K562 (cell line): ENCODE measurements at regions not wholly inside any gene's neighbourhood (a gene's known extent, or its start where the extent isn't known, plus 50 kb on each side); places are given as distances from the start of the nearest gene placed in this dataset.

Source experiments
- ATAC-seq: fragments of 200-7000 bp; cut with Tn5 transposase; 3 replicates; pipeline ENCODE4 v1.9.1; 2020; ENCODE audit warnings: moderate library complexity
- BruUV-seq: library from RNA; stranded (reverse); fragments of 400-500 nt; replicated peaks from 2 replicates; lab custom pipeline; 2021; lab: Mats Ljungman, UMichigan
- CTCF ChIA-PET: fragments of 300-600 bp; formaldehyde crosslinking; extraction: SDS; loops from one replicate; lab custom pipeline; 2021; ENCODE audit warnings: low intra/inter-chr PET ratio; lab: Yijun Ruan, JAX
- POLR2A ChIA-PET: fragments of 300-600, 350-650 bp; sonication (Branson Sonifier 250); formaldehyde crosslinking; extraction: SDS; loops from one replicate; lab custom pipeline; 2021; ENCODE audit warnings: antibody characterized with exemption, inconsistent platforms; lab: Yijun Ruan, JAX
- DNase-seq, 4 experiments: peaks; one replicate each; pipeline versions ENCODE4 v3.0.0 to v3.0.0-alpha.2; 2011 to 2018; ENCODE audit warnings: low spot score in 3 of 4, mixed read lengths in 3 of 4; ENCODE audit errors: extremely low read depth in 1 of 4
- FAIRE-seq: peaks from 2 replicates; lab custom pipeline; 2011; peaks lifted over from hg19 to GRCh38; lab: Jason Lieb, UNC
- H2AFZ ChIP-seq: 2 replicates; pipeline ENCODE4 v1.6.0; 2011; ENCODE audit warnings: low read depth, low read length, control low read depth, inconsistent platforms
- H3K27ac ChIP-seq: fragments of 200-600 bp; 3 replicates; pipeline ENCODE4 v1.8.0; 2011; ENCODE audit warnings: low read depth, mild to moderate bottlenecking, control low read depth, inconsistent platforms, low read length, moderate library complexity, mixed read lengths; ENCODE audit errors: extremely low read depth
- H3K27me3 ChIP-seq, 2 experiments: fragments of 300-600 bp in 1 of 2; 2 replicates in 1 of 2; 3 replicates in 1 of 2; pipeline versions ENCODE4 v1.6.0 to v1.8.0; 2011; ENCODE audit warnings: inconsistent platforms in 2 of 2, low read length in 2 of 2, mild to moderate bottlenecking in 1 of 2, mixed read lengths in 1 of 2, moderate library complexity in 1 of 2; ENCODE audit not compliant: control insufficient read depth in 2 of 2, insufficient read depth in 2 of 2
- H3K36me3 ChIP-seq: fragments of 300-600 bp; 3 replicates; pipeline ENCODE4 v1.8.0; 2011; ENCODE audit warnings: mild to moderate bottlenecking, low read length, inconsistent platforms; ENCODE audit not compliant: control insufficient read depth, insufficient read depth
- H3K4me1 ChIP-seq, 2 experiments: fragments of 200-600 bp in 1 of 2; replicated peaks in 1 of 2; 2 replicates in 1 of 2; 3 replicates in 1 of 2; pipeline versions ENCODE4 v1.5.1 to v1.8.0; 2011; ENCODE audit warnings: inconsistent platforms in 2 of 2, low read length in 2 of 2, mild to moderate bottlenecking in 1 of 2, mixed read lengths in 1 of 2, moderate library complexity in 1 of 2; ENCODE audit not compliant: control insufficient read depth in 2 of 2, insufficient read depth in 2 of 2
- H3K4me2 ChIP-seq: 2 replicates; pipeline ENCODE4 v1.6.1; 2011; ENCODE audit warnings: low read length, control low read depth, inconsistent platforms, mixed read lengths; ENCODE audit not compliant: insufficient read depth
- H3K4me3 ChIP-seq: fragments of 200-600 bp; sonication (generic), shearing (Covaris generic); 2 replicates; pipeline ENCODE4 v1.5.1; 2016; ENCODE audit warnings: control low read depth, inconsistent platforms
- H3K79me2 ChIP-seq: fragments of 200-600 bp; 3 replicates; pipeline ENCODE4 v1.8.0; 2011; ENCODE audit warnings: low read length, inconsistent platforms; ENCODE audit not compliant: control insufficient read depth, insufficient read depth
- H3K9ac ChIP-seq, 2 experiments: 2 replicates each; pipeline versions ENCODE4 v1.6.0 to v1.6.1; 2011; ENCODE audit warnings: low read depth in 2 of 2, low read length in 2 of 2, control low read depth in 1 of 2, inconsistent platforms in 1 of 2, mild to moderate bottlenecking in 1 of 2, mixed read lengths in 1 of 2; ENCODE audit not compliant: insufficient read depth in 1 of 2
- H3K9me1 ChIP-seq: one replicate; pipeline ENCODE4 v1.6.0; 2011; ENCODE audit warnings: inconsistent platforms, mild to moderate bottlenecking, low read length, moderate library complexity; ENCODE audit not compliant: control insufficient read depth, insufficient read depth
- H3K9me3 ChIP-seq: replicated peaks from 2 replicates; pipeline ENCODE4 v1.5.1; 2011; ENCODE audit warnings: low read depth, low read length, inconsistent platforms; ENCODE audit not compliant: control insufficient read depth, insufficient read depth
- H4K20me1 ChIP-seq: replicated peaks from 2 replicates; pipeline ENCODE4 v1.6.1; 2011; ENCODE audit warnings: low read length, inconsistent platforms, mixed read lengths; ENCODE audit not compliant: control insufficient read depth, insufficient read depth
- BRD9 ChIP-seq: fragments of 450-650 bp; IDR thresholded peaks from 2 replicates; pipeline ENCODE4 v1.6.1; 2018; ENCODE audit warnings: low read depth; ENCODE audit not compliant: partially characterized antibody
- EP300 ChIP-seq: IDR thresholded peaks from 2 replicates; pipeline ENCODE4 v1.6.1; 2012; ENCODE audit warnings: low read length, improper control_type of control experiment
- FOSL1 ChIP-seq: fragments of 200-800 bp; sonication (Bioruptor generic); conservative IDR thresholded peaks from 2 replicates; pipeline ENCODE4 v1.6.1; 2016; ENCODE audit warnings: missing genetic modification characterization, missing compliant biosample characterization
- GABPA ChIP-seq: fragments of 200-800 bp; sonication (Bioruptor generic); conservative IDR thresholded peaks from 2 replicates; pipeline ENCODE4 v1.6.1; 2016; ENCODE audit warnings: low read depth, missing genetic modification characterization, missing compliant biosample characterization
- ILK ChIP-seq: fragments of 450-650 bp; IDR thresholded peaks from 2 replicates; pipeline ENCODE4 v1.6.1; 2016; ENCODE audit warnings: missing genetic modification characterization, low read depth, mild to moderate bottlenecking, missing compliant biosample characterization, moderate library complexity, borderline replicate concordance
- KHSRP ChIP-seq: fragments of 450-650 bp; IDR thresholded peaks from 2 replicates; pipeline ENCODE4 v1.6.1; 2017
- POLR2B ChIP-seq: fragments of 450-650 bp; IDR thresholded peaks from 2 replicates; pipeline ENCODE4 v1.6.1; 2018; ENCODE audit warnings: low read depth; ENCODE audit not compliant: partially characterized antibody
- RFX1 ChIP-seq: fragments of 450-650 bp; IDR thresholded peaks from 2 replicates; pipeline ENCODE4 v1.6.1; 2016; ENCODE audit warnings: mild to moderate bottlenecking, moderate library complexity
- ZNF316 ChIP-seq: fragments of 450-650 bp; IDR thresholded peaks from 2 replicates; pipeline ENCODE4 v1.6.1; 2016
- WGBS: fragments of 100-300 bp; shearing (Covaris generic); methylation state at CpG from one replicate; pipeline ENCODE4 v1.1.6; 2016; ENCODE audit warnings: low coverage, mixed read lengths; ENCODE audit not compliant: insufficient coverage; ENCODE audit errors: missing lambda C conversion rate; 5-methylcytosine and 5-hydroxymethylcytosine counted together
- in situ Hi-C: fragments of 300-500 bp; cut with MboI; formaldehyde crosslinking; loops from 4 replicates; pipeline ENCODE4 v1.15.0; 2018; ENCODE audit warnings: inconsistent platforms, mixed read lengths
- intact Hi-C: fragments of 100-400 bp; cut with micrococcal nuclease; formaldehyde crosslinking; loops from 2 replicates; pipeline ENCODE4 v1.14.2; 2022
- TF ChIP-seq, protein P1 (sequence below): IDR thresholded peaks from 2 replicates; pipeline ENCODE4 v1.6.1; 2011; ENCODE audit warnings: borderline replicate concordance, low read depth, mild to moderate bottlenecking, moderate library complexity, low read length; ENCODE audit not compliant: insufficient read depth, poor library complexity, severe bottlenecking
- TF ChIP-seq, protein P2 (sequence below): sonication (generic); formaldehyde crosslinking; IDR thresholded peaks from 2 replicates; pipeline ENCODE4 v1.8.0; 2022; ENCODE audit warnings: missing genetic modification reagents, mild to moderate bottlenecking, borderline replicate concordance
- TF ChIP-seq, protein P3 (sequence below): sonication (generic); formaldehyde crosslinking; IDR thresholded peaks from 2 replicates; pipeline ENCODE4 v1.8.0; 2022; ENCODE audit warnings: mild to moderate bottlenecking, missing genetic modification reagents
- TF ChIP-seq, protein P4 (sequence below): fragments of 250-450 bp; sonication (Bioruptor Pico); IDR thresholded peaks from 2 replicates; pipeline ENCODE4 v1.4.0; 2020; ENCODE audit warnings: borderline replicate concordance

DNA sequence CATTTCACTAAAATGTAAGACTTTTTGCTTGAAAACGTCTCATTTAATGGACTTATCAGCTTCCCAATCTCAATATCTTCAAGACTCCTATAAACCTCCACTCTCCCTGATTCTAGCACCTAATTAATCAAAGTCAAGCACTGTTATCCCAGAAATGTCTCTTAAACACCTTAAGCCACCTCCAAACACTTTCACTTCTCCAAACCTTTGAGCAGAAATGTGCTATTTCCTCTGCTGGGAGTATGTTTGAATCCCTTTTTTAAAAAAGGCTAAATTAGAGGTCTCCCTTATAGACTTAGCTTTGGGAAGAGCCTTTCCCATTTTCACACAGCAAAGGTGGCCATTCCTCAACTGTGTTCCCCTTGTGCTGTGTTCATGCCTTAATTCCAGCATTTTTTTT lies 146.2 kb upstream of the SYN3 start (continued):
- TF ChIP-seq, protein P1, sequence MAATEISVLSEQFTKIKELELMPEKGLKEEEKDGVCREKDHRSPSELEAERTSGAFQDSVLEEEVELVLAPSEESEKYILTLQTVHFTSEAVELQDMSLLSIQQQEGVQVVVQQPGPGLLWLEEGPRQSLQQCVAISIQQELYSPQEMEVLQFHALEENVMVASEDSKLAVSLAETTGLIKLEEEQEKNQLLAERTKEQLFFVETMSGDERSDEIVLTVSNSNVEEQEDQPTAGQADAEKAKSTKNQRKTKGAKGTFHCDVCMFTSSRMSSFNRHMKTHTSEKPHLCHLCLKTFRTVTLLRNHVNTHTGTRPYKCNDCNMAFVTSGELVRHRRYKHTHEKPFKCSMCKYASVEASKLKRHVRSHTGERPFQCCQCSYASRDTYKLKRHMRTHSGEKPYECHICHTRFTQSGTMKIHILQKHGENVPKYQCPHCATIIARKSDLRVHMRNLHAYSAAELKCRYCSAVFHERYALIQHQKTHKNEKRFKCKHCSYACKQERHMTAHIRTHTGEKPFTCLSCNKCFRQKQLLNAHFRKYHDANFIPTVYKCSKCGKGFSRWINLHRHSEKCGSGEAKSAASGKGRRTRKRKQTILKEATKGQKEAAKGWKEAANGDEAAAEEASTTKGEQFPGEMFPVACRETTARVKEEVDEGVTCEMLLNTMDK: no peak
- TF ChIP-seq FOSL1: no peak
- TF ChIP-seq, all 486 proteins: peak for 0

DNA sequence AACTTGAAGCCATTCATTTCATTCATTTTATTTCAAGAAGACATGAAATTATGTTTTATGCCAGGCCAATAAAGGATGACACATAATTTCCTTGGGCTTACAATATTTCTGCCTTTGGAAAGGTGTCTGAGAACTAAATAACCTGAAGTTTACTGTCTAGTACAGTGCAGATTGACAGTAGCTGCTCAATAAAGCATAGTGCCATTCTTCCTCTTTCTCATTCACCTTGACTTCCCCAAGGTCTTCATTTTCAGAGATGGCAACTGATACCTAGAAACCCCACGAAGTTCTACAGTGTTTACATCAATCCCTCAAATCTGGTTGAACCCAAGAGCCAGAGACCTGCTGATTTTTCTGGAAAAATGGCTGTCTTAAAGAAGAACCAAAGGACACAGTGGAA lies 144.3 kb upstream of the SYN3 start:
- no peak overlapping the region for H2AFZ ChIP-seq
- H3K9me1 ChIP-seq: no peaks in the 10 kb centered on the region
- no peaks in the 10 kb centered on the region for H3K4me1 ChIP-seq
- DNase-seq: no peak
- ChIA-PET POLR2A (interaction anchor here (0.6 kb wide), 1 partner anchor 1128 kb away, joined by 4 read pairs; no protein-coding TSS in a partner anchor), CTCF (no interaction called here)
- in situ Hi-C loops: loop anchor here (25.0 kb wide), 1 partner anchor 665 kb away; no protein-coding TSS in a partner anchor
- no peaks in the 10 kb centered on the region for H3K36me3 ChIP-seq
- ATAC-seq: no peak
- intact Hi-C loops: no loop called here
- no peaks in the 10 kb centered on the region for H3K9me3 ChIP-seq
- 0% methylated on average over 1 of the region's 1 CpG for WGBS
- BruUV-seq: no TSS peak
- H3K79me2 ChIP-seq: no peaks in the 10 kb centered on the region
- no peaks in the 10 kb centered on the region for H3K27me3 ChIP-seq
- no peak overlapping the region for H3K4me3 ChIP-seq
- no peak overlapping the region for H3K27ac ChIP-seq
- no peak overlapping the region for H3K4me2 ChIP-seq
- no peak overlapping the region for H3K9ac ChIP-seq
- FAIRE-seq: no peak
- no peaks in the 10 kb centered on the region for H4K20me1 ChIP-seq
- TF ChIP-seq, protein P2, sequence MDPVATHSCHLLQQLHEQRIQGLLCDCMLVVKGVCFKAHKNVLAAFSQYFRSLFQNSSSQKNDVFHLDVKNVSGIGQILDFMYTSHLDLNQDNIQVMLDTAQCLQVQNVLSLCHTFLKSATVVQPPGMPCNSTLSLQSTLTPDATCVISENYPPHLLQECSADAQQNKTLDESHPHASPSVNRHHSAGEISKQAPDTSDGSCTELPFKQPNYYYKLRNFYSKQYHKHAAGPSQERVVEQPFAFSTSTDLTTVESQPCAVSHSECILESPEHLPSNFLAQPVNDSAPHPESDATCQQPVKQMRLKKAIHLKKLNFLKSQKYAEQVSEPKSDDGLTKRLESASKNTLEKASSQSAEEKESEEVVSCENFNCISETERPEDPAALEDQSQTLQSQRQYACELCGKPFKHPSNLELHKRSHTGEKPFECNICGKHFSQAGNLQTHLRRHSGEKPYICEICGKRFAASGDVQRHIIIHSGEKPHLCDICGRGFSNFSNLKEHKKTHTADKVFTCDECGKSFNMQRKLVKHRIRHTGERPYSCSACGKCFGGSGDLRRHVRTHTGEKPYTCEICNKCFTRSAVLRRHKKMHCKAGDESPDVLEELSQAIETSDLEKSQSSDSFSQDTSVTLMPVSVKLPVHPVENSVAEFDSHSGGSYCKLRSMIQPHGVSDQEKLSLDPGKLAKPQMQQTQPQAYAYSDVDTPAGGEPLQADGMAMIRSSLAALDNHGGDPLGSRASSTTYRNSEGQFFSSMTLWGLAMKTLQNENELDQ (CRISPR knock-in tag): no peak
- TF ChIP-seq GABPA (no peak), ZNF316 (no peak), ILK (tag) (no peak), BRD9 (no peak), EP300 (no peak), POLR2B (no peak), KHSRP (no peak), RFX1 (no peak)
- TF ChIP-seq, protein P3, sequence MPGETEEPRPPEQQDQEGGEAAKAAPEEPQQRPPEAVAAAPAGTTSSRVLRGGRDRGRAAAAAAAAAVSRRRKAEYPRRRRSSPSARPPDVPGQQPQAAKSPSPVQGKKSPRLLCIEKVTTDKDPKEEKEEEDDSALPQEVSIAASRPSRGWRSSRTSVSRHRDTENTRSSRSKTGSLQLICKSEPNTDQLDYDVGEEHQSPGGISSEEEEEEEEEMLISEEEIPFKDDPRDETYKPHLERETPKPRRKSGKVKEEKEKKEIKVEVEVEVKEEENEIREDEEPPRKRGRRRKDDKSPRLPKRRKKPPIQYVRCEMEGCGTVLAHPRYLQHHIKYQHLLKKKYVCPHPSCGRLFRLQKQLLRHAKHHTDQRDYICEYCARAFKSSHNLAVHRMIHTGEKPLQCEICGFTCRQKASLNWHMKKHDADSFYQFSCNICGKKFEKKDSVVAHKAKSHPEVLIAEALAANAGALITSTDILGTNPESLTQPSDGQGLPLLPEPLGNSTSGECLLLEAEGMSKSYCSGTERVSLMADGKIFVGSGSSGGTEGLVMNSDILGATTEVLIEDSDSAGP (CRISPR knock-in tag): no peak
- TF ChIP-seq, protein P4, sequence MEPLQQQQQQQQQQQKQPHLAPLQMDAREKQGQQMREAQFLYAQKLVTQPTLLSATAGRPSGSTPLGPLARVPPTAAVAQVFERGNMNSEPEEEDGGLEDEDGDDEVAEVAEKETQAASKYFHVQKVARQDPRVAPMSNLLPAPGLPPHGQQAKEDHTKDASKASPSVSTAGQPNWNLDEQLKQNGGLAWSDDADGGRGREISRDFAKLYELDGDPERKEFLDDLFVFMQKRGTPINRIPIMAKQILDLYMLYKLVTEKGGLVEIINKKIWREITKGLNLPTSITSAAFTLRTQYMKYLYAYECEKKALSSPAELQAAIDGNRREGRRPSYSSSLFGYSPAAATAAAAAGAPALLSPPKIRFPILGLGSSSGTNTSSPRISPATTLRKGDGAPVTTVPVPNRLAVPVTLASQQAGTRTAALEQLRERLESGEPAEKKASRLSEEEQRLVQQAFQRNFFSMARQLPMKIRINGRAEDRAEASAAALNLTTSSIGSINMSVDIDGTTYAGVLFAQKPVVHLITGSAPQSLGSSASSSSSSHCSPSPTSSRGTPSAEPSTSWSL (CRISPR knock-in tag): no peak
